SK-N-SH treated with all-trans-retinoic acid at 6 μM for 48 hours (cell line): ENCODE measurements at regions not wholly inside any gene's neighbourhood (a gene's known extent, or its start where the extent isn't known, plus 50 kb on each side); places are given as distances from the start of the nearest gene placed in this dataset.

Source experiments
- ATAC-seq: fragments of 200-7000 bp; cut with Tn5 transposase; 3 replicates; pipeline ENCODE4 v1.9.1; 2020; ENCODE audit warnings: mild to moderate bottlenecking, moderate library complexity
- ARNTL ChIP-seq: fragments of 450-650 bp; formaldehyde crosslinking; IDR thresholded peaks from 2 replicates; pipeline ENCODE4 v1.5.0; 2020; ENCODE audit warnings: low read depth, mild to moderate bottlenecking, moderate library complexity, borderline replicate concordance
- BACH2 ChIP-seq: fragments of 250-450 bp; sonication (Bioruptor Pico); IDR thresholded peaks from 2 replicates; pipeline ENCODE4 v1.9.0; 2021; ENCODE audit warnings: mild to moderate bottlenecking, borderline replicate concordance
- CSDC2 ChIP-seq: fragments of 250-450 bp; sonication (Bioruptor Pico); IDR thresholded peaks from 2 replicates; pipeline ENCODE4 v1.5.0; 2020; ENCODE audit warnings: mild to moderate bottlenecking, moderate library complexity
- CSRNP3 ChIP-seq: fragments of 250-450 bp; sonication (Bioruptor Pico); IDR thresholded peaks from 2 replicates; pipeline ENCODE4 v1.5.1; 2021; ENCODE audit warnings: mild to moderate bottlenecking, moderate library complexity
- ESRRG ChIP-seq: fragments of 250-450 bp; sonication (Bioruptor Pico); IDR thresholded peaks from 2 replicates; pipeline ENCODE4 v1.6.1; 2021; ENCODE audit warnings: mild to moderate bottlenecking
- GLIS3 ChIP-seq: fragments of 250-450 bp; sonication (Bioruptor Pico); IDR thresholded peaks from 2 replicates; pipeline ENCODE4 v1.5.0; 2020; ENCODE audit warnings: mild to moderate bottlenecking, moderate library complexity
- ISL1 ChIP-seq: fragments of 250-450 bp; sonication (Bioruptor Pico); IDR thresholded peaks from 2 replicates; pipeline ENCODE4 v2.1.2; 2022; ENCODE audit warnings: mild to moderate bottlenecking, moderate library complexity
- OSR1 ChIP-seq: fragments of 250-450 bp; sonication (Bioruptor Pico); IDR thresholded peaks from 2 replicates; pipeline ENCODE4 v1.8.0; 2022; ENCODE audit warnings: moderate library complexity, mild to moderate bottlenecking, inconsistent platforms
- PATZ1 ChIP-seq: fragments of 250-450 bp; sonication (Bioruptor Pico); IDR thresholded peaks from 2 replicates; pipeline ENCODE4 v1.8.0; 2020; ENCODE audit warnings: mild to moderate bottlenecking, moderate library complexity, borderline replicate concordance
- PPARA ChIP-seq: fragments of 250-450 bp; sonication (Bioruptor Pico); IDR thresholded peaks from 2 replicates; pipeline ENCODE4 v1.5.0; 2020; ENCODE audit warnings: mild to moderate bottlenecking, borderline replicate concordance
- RARB ChIP-seq: fragments of 250-450 bp; sonication (Bioruptor Pico); IDR thresholded peaks from 2 replicates; pipeline ENCODE4 v1.8.0; 2021; ENCODE audit warnings: mild to moderate bottlenecking, moderate library complexity
- SNAI2 ChIP-seq: fragments of 250-450 bp; sonication (Bioruptor Pico); IDR thresholded peaks from 2 replicates; pipeline ENCODE4 v1.5.0; 2020; ENCODE audit warnings: mild to moderate bottlenecking, moderate library complexity
- TCF4 ChIP-seq: fragments of 250-450 bp; sonication (Bioruptor Pico); IDR thresholded peaks from 2 replicates; pipeline ENCODE4 v1.8.0; 2021; ENCODE audit warnings: mild to moderate bottlenecking, moderate library complexity, borderline replicate concordance
- TOX ChIP-seq: fragments of 250-450 bp; sonication (Bioruptor Pico); IDR thresholded peaks from 2 replicates; pipeline ENCODE4 v1.8.0; 2021; ENCODE audit warnings: mild to moderate bottlenecking, moderate library complexity, borderline replicate concordance
- ZC3H10 ChIP-seq: fragments of 250-450 bp; sonication (Bioruptor Pico); IDR thresholded peaks from 2 replicates; pipeline ENCODE4 v1.5.1; 2021; ENCODE audit warnings: mild to moderate bottlenecking, moderate library complexity
- ZFP3 ChIP-seq: fragments of 250-450 bp; sonication (Bioruptor Pico); IDR thresholded peaks from 2 replicates; pipeline ENCODE4 v1.5.0; 2020; ENCODE audit warnings: mild to moderate bottlenecking, moderate library complexity
- ZFP30 ChIP-seq: fragments of 450-650 bp; formaldehyde crosslinking; IDR thresholded peaks from 2 replicates; pipeline ENCODE4 v1.5.0; 2022; ENCODE audit warnings: mild to moderate bottlenecking, moderate library complexity
- ZNF565 ChIP-seq: fragments of 450-650 bp; formaldehyde crosslinking; conservative IDR thresholded peaks from 2 replicates; pipeline ENCODE4 v1.5.0; 2020; ENCODE audit warnings: low read depth, mild to moderate bottlenecking, moderate library complexity
- ZNF70 ChIP-seq: fragments of 450-650 bp; formaldehyde crosslinking; IDR thresholded peaks from 2 replicates; pipeline ENCODE4 v1.5.0; 2020; ENCODE audit warnings: mild to moderate bottlenecking, moderate library complexity
- ZNF8 ChIP-seq: fragments of 450-650 bp; formaldehyde crosslinking; IDR thresholded peaks from 2 replicates; pipeline ENCODE4 v1.5.0; 2020; ENCODE audit warnings: mild to moderate bottlenecking, moderate library complexity
- TF ChIP-seq, protein P1 (sequence below): fragments of 250-450 bp; sonication (Bioruptor Pico); IDR thresholded peaks from 2 replicates; pipeline ENCODE4 v1.5.0; 2020; ENCODE audit warnings: mild to moderate bottlenecking, moderate library complexity
- TF ChIP-seq, protein P2 (sequence below): fragments of 250-450 bp; sonication (Bioruptor Pico); IDR thresholded peaks from 2 replicates; pipeline ENCODE4 v1.5.1; 2020; ENCODE audit warnings: low read depth, mild to moderate bottlenecking, moderate library complexity
- TF ChIP-seq, protein P3 (sequence below): fragments of 250-450 bp; sonication (Bioruptor Pico); IDR thresholded peaks from 2 replicates; pipeline ENCODE4 v1.8.0; 2021; ENCODE audit warnings: low read depth, mild to moderate bottlenecking, moderate library complexity, borderline replicate concordance

GRCh38 chr12:67086116-67086515, 183.0 kb upstream of the CAND1 start:
- TF ChIP-seq BACH2 (CRISPR knock-in tag): no peak
- TF ChIP-seq ISL1 (CRISPR knock-in tag): no peak
- no peak for TF ChIP-seq ESRRG (CRISPR knock-in tag)
- TF ChIP-seq ARNTL: no peak
- no peak for TF ChIP-seq PATZ1
- no peak for TF ChIP-seq CSRNP3 (CRISPR knock-in tag)
- no peak for TF ChIP-seq ZFP30 (CRISPR knock-in tag)
- no peak for TF ChIP-seq ZFP3
- no peak for TF ChIP-seq TOX (CRISPR knock-in tag)
- TF ChIP-seq, protein P1, sequence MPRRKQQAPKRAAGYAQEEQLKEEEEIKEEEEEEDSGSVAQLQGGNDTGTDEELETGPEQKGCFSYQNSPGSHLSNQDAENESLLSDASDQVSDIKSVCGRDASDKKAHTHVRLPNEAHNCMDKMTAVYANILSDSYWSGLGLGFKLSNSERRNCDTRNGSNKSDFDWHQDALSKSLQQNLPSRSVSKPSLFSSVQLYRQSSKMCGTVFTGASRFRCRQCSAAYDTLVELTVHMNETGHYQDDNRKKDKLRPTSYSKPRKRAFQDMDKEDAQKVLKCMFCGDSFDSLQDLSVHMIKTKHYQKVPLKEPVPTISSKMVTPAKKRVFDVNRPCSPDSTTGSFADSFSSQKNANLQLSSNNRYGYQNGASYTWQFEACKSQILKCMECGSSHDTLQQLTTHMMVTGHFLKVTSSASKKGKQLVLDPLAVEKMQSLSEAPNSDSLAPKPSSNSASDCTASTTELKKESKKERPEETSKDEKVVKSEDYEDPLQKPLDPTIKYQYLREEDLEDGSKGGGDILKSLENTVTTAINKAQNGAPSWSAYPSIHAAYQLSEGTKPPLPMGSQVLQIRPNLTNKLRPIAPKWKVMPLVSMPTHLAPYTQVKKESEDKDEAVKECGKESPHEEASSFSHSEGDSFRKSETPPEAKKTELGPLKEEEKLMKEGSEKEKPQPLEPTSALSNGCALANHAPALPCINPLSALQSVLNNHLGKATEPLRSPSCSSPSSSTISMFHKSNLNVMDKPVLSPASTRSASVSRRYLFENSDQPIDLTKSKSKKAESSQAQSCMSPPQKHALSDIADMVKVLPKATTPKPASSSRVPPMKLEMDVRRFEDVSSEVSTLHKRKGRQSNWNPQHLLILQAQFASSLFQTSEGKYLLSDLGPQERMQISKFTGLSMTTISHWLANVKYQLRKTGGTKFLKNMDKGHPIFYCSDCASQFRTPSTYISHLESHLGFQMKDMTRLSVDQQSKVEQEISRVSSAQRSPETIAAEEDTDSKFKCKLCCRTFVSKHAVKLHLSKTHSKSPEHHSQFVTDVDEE (CRISPR knock-in tag): no peak
- TF ChIP-seq PPARA (CRISPR knock-in tag): no peak
- TF ChIP-seq ZC3H10: no peak
- TF ChIP-seq, protein P2, sequence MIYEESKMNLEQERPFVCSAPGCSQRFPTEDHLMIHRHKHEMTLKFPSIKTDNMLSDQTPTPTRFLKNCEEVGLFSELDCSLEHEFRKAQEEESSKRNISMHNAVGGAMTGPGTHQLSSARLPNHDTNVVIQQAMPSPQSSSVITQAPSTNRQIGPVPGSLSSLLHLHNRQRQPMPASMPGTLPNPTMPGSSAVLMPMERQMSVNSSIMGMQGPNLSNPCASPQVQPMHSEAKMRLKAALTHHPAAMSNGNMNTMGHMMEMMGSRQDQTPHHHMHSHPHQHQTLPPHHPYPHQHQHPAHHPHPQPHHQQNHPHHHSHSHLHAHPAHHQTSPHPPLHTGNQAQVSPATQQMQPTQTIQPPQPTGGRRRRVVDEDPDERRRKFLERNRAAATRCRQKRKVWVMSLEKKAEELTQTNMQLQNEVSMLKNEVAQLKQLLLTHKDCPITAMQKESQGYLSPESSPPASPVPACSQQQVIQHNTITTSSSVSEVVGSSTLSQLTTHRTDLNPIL: no peak
- no peak for TF ChIP-seq RARB (CRISPR knock-in tag)
- ATAC-seq: no peak

- no peak for TF ChIP-seq PATZ1
- TF ChIP-seq GLIS3 (CRISPR knock-in tag): no peak
- TF ChIP-seq, protein P1 (CRISPR knock-in tag): no peak
- no peak for TF ChIP-seq TCF4 (CRISPR knock-in tag)
- TF ChIP-seq ESRRG (CRISPR knock-in tag): no peak
- TF ChIP-seq ISL1 (CRISPR knock-in tag): no peak
- no peak for TF ChIP-seq ZC3H10
- TF ChIP-seq ZFP3: no peak
- TF ChIP-seq, protein P3, sequence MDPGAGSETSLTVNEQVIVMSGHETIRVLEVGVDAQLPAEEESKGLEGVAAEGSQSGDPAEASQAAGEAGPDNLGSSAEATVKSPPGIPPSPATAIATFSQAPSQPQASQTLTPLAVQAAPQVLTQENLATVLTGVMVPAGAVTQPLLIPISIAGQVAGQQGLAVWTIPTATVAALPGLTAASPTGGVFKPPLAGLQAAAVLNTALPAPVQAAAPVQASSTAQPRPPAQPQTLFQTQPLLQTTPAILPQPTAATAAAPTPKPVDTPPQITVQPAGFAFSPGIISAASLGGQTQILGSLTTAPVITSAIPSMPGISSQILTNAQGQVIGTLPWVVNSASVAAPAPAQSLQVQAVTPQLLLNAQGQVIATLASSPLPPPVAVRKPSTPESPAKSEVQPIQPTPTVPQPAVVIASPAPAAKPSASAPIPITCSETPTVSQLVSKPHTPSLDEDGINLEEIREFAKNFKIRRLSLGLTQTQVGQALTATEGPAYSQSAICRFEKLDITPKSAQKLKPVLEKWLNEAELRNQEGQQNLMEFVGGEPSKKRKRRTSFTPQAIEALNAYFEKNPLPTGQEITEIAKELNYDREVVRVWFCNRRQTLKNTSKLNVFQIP (CRISPR knock-in tag): no peak
- TF ChIP-seq PPARA (CRISPR knock-in tag): no peak
- TF ChIP-seq ZNF70: no peak
- TF ChIP-seq CSDC2 (CRISPR knock-in tag): no peak
- no peak for TF ChIP-seq SNAI2 (CRISPR knock-in tag)
- TF ChIP-seq TOX (CRISPR knock-in tag): no peak
- TF ChIP-seq OSR1 (CRISPR knock-in tag): no peak
- TF ChIP-seq ARNTL: no peak
- TF ChIP-seq ZNF8 (CRISPR knock-in tag): no peak
- TF ChIP-seq ZNF565 (CRISPR knock-in tag): no peak
- TF ChIP-seq RARB (CRISPR knock-in tag): no peak
- TF ChIP-seq, protein P2: no peak
- ATAC-seq: no peak
These were observed 180.6 kb upstream of the CAND1 start for GRCh38 chr12:67088401-67089118.
